ENCODE measurements at regions not wholly inside any gene's neighbourhood (a gene's known extent, or its start where the extent isn't known, plus 50 kb on each side); places are given as distances from the start of the nearest gene placed in this dataset.

DNA sequence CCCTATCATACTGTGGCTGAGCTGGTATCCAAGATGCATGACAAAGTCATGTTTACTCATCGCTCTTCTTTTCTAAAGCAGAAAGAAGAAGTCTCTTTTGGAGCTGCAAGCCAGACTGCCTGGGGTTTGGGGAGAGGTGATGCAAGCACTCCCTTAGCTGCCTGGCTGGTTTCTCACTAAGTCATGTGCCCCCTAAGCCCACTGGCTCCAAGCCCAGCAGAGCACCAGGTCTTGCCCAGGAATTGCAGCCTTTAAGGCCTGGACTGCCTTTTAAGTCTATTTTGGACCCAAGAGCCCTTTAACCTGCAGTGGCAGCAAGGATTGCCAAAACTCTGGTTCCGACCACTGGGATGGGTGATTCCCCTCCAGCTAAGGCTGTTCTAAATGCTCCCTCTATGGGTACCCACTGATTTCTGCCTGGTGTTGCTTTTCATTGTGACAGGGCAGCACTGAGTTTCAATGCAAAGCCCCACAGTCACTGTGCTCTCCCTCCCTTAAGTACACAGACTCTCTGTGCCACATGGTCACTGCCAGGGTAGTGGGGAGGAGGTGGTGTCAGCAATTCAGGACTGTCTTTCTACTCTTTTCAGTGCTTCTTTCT lies 548.6 kb downstream of the TLL1 start:
- H3K9me3 ChIP-seq (ENCODE audit: control insufficient read depth, insufficient read depth, low read length): no peaks in the 10 kb centered on the region
- no peak overlapping the region for H3K27ac ChIP-seq (ENCODE audit: low read depth, low read length)

DNA sequence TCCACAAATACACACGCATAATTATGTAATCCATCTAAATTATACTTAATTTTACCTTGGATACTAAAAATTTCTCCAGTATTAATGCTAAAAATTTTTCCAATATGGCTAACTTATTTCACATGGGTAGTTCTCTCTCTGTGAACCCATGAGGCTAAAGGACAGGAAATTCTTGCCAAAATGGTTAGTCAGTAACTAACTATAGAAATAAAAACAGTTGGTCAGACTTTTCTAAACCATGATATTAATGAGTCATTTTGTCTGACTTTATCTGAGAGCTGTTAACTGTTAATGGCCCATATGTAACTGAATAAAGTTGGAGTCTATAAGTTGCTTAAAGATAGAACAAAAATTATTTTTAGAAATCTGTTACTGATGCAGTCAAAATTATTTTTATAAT lies 549.4 kb downstream of the TLL1 start:
- H3K4me2 ChIP-seq (ENCODE audit: low read length): no peak overlapping the region
- H4K20me1 ChIP-seq (ENCODE audit: control insufficient read depth, insufficient read depth, low read depth, low read length): no peaks in the 10 kb centered on the region
- H3K4me1 ChIP-seq (ENCODE audit: control insufficient read depth, low read length): no peaks in the 10 kb centered on the region
- no peak overlapping the region for H3K4me3 ChIP-seq (ENCODE audit: low read length)
- no peaks in the 10 kb centered on the region for H3K27me3 ChIP-seq (ENCODE audit: control insufficient read depth, low read length)
- no peak for TF ChIP-seq EZH2phosphoT487 (IDR thresholded peaks at IDR 0.05; ENCODE audit: borderline replicate concordance, low read length)
- TF ChIP-seq, protein P1, sequence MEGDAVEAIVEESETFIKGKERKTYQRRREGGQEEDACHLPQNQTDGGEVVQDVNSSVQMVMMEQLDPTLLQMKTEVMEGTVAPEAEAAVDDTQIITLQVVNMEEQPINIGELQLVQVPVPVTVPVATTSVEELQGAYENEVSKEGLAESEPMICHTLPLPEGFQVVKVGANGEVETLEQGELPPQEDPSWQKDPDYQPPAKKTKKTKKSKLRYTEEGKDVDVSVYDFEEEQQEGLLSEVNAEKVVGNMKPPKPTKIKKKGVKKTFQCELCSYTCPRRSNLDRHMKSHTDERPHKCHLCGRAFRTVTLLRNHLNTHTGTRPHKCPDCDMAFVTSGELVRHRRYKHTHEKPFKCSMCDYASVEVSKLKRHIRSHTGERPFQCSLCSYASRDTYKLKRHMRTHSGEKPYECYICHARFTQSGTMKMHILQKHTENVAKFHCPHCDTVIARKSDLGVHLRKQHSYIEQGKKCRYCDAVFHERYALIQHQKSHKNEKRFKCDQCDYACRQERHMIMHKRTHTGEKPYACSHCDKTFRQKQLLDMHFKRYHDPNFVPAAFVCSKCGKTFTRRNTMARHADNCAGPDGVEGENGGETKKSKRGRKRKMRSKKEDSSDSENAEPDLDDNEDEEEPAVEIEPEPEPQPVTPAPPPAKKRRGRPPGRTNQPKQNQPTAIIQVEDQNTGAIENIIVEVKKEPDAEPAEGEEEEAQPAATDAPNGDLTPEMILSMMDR (IDR thresholded peaks at IDR 0.05; ENCODE audit: low read depth, low read length, poor library complexity, severe bottlenecking): no peak
- no peak overlapping the region for H3K27ac ChIP-seq (ENCODE audit: low read depth, low read length)
- H3K9me2 ChIP-seq (replicated peaks; ENCODE audit: control insufficient read depth, low read length): no peaks in the 10 kb centered on the region
- H3K9me3 ChIP-seq (ENCODE audit: control insufficient read depth, insufficient read depth, low read length): no peaks in the 10 kb centered on the region
- H3K36me3 ChIP-seq (ENCODE audit: control insufficient read depth, low read length): no peaks in the 10 kb centered on the region
- H3F3A ChIP-seq (ENCODE audit: control insufficient read depth, insufficient read depth): no peaks in the 10 kb centered on the region
- no peaks in the 10 kb centered on the region for H3K79me2 ChIP-seq (ENCODE audit: control insufficient read depth, low read length)

More for the DNA sequence above, 548.6 kb downstream of the TLL1 start:
- Histone ChIP-seq H3K36me3 (ENCODE audit: control insufficient read depth, low read length) (no peaks in the 10 kb centered on the region), H3K4me2 (ENCODE audit: low read length) (no peak overlapping the region), H3K79me2 (ENCODE audit: control insufficient read depth, low read length) (no peaks in the 10 kb centered on the region), H4K20me1 (ENCODE audit: control insufficient read depth, insufficient read depth, low read depth, low read length) (no peaks in the 10 kb centered on the region), H3K9me2 (replicated peaks; ENCODE audit: control insufficient read depth, low read length) (no peaks in the 10 kb centered on the region), H3K27me3 (ENCODE audit: control insufficient read depth, low read length) (no peaks in the 10 kb centered on the region), H3K4me3 (ENCODE audit: low read length) (no peak overlapping the region), H3K4me1 (ENCODE audit: control insufficient read depth, low read length) (no peaks in the 10 kb centered on the region), H3F3A (ENCODE audit: control insufficient read depth, insufficient read depth) (no peaks in the 10 kb centered on the region)
- TF ChIP-seq, protein P1 (IDR thresholded peaks at IDR 0.05; ENCODE audit: low read depth, low read length, poor library complexity, severe bottlenecking): no peak
- TF ChIP-seq EZH2phosphoT487 (IDR thresholded peaks at IDR 0.05; ENCODE audit: borderline replicate concordance, low read length): no peak

DNA sequence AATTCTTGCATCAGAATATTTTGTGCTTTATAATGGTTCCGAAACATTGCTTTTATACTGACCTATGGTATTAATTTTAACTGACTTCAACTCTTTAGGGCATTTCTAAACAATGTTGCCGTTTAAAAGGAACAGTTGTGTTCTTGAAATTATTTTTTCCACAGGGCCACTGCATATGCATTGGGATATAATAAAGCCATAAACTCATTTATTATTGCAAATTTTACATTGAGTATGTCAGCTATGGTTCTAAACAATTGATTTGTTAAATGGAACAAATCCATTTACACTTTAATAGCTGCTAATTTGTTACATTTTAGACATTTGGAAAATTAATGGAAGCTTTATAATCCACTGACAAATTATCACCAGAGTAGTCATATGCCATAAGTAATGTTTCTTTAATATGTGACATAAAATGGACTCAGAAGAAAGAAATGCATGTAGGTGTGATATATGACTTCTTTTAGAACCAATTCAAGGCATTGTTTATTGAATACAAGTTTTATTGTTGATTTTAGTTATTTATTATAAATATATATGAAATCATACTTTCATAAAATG lies 553.3 kb downstream of the TLL1 start:
- H3K27me3 ChIP-seq (ENCODE audit: control insufficient read depth, low read length): no peaks in the 10 kb centered on the region
- H3F3A ChIP-seq (ENCODE audit: control insufficient read depth, insufficient read depth): no peaks in the 10 kb centered on the region
- no peak overlapping the region for H3K4me2 ChIP-seq (ENCODE audit: low read length)
- no peaks in the 10 kb centered on the region for H3K4me1 ChIP-seq (ENCODE audit: control insufficient read depth, low read length)
- no peaks in the 10 kb centered on the region for H3K9me2 ChIP-seq (replicated peaks; ENCODE audit: control insufficient read depth, low read length)
- TF ChIP-seq, protein P1 (IDR thresholded peaks at IDR 0.05; ENCODE audit: low read depth, low read length, poor library complexity, severe bottlenecking): no peak
- no peak for TF ChIP-seq EZH2phosphoT487 (IDR thresholded peaks at IDR 0.05; ENCODE audit: borderline replicate concordance, low read length)
- H3K36me3 ChIP-seq (ENCODE audit: control insufficient read depth, low read length): no peaks in the 10 kb centered on the region
- H4K20me1 ChIP-seq (ENCODE audit: control insufficient read depth, insufficient read depth, low read depth, low read length): no peaks in the 10 kb centered on the region
- H3K27ac ChIP-seq (ENCODE audit: low read depth, low read length): no peak overlapping the region
- H3K79me2 ChIP-seq (ENCODE audit: control insufficient read depth, low read length): no peaks in the 10 kb centered on the region
- no peak overlapping the region for H3K4me3 ChIP-seq (ENCODE audit: low read length)
- no peaks in the 10 kb centered on the region for H3K9me3 ChIP-seq (ENCODE audit: control insufficient read depth, insufficient read depth, low read length)
